HG03196 (cell line): ENCODE measurements at regions not wholly inside any gene's neighbourhood (a gene's known extent, or its start where the extent isn't known, plus 50 kb on each side); places are given as distances from the start of the nearest gene placed in this dataset.
"Not testable (repeated sequence)": the region's sequence is repeated elsewhere in the genome, so short reads cannot be mapped to it uniquely, and the experiment has no call there.

Experiments used
- ATAC-seq: cut with Tn5 transposase; IDR thresholded peaks from one replicate; pipeline ENCODE4 v1.9.1; 2021; ENCODE audit not compliant: unreplicated experiment

DNA sequence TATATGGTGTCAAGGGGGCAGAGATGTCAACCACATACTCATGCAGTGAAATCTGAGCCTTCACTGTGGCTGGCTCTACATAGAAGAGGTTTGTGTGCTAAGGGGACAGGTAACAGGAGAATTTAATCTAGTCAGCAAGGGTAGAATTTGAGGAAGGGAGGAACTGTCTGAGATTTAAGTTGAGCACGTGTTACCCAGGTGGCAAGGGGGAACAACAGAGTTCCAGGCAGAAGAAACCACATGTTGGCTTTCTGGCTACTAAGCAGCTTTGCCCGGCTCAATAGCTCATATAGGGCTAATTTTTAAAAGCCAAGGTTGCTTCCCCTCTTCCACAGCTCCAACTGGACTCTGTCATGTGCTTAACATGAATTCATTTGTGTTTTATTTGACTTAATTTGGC lies 397.6 kb downstream of the EDEM1 start:
- no peak for ATAC-seq

DNA sequence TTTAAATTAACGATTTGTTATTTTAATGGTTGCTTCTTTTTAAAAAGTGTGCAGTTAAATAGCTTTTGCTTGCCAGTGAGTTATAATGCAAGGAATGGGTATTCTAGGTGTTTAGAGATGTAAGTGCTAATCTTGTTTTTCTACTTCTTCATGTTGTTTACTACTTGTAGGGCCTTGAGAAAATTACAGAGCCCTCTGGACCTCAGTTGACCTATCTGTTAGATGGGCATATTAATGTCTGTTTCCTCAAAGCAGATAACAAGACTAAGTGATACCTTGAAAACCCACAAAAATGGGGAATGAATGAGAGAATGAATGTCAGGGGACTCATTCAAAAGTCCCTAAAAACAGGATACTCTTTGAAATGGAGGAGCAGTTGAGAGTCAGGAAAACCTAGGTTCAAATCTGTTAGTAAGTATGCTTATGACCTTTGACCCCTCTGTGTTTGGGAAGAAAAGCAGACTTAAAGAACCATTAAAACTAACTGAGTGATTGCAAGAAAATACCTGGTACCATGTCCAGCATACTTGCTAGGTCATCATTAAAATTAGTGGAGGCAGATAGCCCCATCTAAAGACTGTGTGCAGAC lies 419.5 kb downstream of the EDEM1 start:
- ATAC-seq: no peak

DNA sequence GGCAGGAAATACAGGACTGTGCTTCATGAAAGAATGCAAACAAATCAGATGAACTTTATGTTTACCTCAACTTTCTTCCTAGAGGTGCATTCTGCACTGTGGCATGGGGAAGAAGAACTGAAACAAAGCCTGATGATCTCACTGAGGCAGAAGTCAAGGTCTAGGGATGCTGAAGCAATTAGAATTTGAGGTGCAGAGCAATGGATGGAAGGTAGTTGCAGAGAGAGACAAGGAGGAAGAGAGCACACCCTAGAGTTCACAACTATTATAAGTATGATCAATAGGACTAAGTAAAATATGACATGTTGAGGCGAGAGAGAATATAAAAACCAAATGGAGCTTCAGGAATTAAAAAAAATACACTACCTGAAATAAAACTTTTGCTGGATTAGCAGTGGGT lies 420.1 kb downstream of the EDEM1 start:
- ATAC-seq: no peak

DNA sequence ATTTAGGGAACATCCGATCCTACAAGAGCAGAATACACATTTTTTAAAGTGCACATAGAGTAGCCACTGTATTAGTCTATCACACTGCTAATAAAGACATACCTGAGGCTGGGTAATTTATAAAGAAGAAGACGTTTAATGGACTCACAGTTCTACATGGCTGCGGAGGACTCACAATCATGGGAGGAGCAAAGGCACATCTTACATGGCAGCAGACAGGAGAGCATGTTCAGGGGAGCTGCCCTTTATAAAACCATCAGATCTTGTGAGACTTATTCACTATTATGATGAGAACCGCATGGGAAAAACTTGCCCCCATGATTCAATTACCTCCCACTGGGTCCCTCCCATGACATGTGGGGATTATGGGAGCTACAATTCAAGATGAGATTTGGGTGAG lies 421.5 kb downstream of the EDEM1 start:
- ATAC-seq: not testable (repeated sequence)

DNA sequence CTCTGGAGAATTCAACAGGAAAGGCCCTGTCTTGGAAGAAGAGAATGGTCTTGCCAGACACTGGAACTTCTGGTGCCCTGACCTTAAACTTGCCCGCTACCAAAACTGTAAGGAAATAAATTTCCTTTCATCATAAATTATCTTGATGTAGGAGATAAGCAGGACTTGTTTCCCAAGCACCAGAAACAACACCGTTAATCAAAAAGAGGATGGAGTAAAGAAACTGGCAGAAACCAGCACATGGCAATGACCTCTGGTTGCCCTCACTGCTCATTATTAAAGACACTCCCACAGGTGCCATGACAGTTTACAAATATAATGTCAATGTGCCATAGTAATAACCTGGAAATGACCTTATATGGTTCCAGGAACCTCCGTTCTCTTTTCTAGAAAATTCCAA lies 426.1 kb downstream of the EDEM1 start:
- ATAC-seq: no peak

DNA sequence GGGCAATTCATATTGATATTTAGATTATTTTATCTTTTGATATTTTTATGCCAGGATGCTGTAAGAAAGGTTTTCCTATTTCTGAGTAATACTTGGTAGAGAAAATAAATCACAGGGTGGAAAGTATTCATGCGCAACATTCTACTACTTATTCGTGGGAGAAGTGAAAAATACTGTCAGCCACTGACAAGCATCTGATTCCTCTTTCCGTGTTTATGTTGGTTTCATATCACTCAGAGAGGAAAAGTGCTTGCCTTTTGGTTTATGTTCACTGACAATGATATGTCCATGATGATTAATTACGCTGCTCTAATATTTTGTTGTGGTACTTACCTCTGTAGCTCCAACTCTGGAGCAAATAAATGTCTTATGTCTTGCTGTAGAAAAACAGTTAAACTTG lies 429.4 kb downstream of the EDEM1 start:
- no peak for ATAC-seq

DNA sequence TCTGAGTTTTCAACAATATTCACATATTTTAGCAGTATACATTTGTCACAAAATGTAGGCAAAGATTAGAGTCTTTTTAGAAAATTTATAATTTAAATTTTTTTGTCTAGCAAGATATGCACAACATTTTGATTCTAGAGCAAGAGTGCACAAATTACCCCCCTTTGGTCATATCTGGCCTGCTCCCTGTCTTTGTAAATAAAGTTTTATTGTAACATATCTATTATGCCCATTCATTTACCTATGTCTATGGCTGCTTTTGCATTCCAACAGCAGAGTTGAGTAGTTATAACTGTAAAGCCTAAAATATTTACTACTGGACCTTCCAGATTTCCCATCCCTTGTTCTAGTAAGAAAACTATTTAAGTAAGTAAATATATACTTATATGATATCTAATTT lies 430.7 kb downstream of the EDEM1 start:
- no peak for ATAC-seq

DNA sequence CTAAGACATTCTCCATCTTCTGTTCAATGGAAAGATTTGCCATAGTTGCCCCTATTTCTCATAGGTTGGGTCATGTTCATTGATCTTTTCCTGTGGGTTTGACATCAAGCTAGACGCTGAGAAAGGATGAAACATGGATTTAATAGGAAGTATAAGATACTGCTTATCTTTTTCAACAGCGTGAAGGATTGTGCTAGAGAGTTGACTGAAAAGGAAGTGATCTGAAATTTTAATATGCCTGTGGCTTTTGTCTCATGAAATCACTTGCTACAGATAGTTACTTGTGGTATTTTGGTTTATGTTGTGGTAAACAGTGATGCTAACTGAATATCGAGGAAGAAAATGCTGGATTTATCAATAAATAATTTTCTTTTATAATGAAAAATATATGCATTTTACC lies 442.9 kb downstream of the EDEM1 start:
- no peak for ATAC-seq

DNA sequence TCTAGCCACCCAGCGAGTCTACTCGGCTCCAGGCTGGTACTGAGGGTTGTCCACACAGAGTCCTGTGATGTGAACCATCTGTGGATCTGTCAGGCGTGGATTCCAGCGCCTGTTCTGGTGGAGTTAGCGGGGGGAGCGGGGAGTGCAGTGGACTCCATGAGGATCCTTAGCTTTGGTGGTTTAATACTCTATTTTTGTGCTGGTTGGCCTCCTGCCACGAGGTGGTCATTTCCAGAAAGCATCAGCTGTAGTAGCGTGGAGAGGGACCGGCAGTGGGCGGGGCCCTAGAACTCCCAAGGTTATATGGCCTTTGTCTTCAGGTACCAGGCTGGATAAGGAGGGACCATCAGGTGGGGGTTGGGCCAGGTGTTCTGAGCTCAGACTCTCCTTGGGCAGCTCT lies 446.5 kb downstream of the EDEM1 start:
- ATAC-seq: no peak

DNA sequence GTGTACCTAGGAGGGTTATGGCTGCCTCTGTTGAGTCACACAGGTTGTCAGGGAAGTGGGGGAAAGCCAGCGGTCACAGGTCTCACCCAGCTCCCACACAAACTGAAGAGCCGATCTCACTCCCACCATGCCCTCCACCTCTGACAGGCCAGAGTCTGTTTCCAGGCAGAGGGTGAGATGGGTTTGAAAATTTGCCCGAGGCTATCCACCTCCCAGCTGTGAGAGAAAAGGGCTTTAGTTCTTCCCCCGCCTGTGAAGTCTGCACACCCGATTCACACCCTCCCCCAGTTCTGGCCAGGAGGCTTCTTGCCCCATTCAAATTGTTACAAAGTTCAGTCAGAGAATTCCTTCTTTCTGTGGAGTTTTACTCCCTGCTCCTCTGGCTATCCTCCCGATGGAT lies 446.9 kb downstream of the EDEM1 start:
- no peak for ATAC-seq

DNA sequence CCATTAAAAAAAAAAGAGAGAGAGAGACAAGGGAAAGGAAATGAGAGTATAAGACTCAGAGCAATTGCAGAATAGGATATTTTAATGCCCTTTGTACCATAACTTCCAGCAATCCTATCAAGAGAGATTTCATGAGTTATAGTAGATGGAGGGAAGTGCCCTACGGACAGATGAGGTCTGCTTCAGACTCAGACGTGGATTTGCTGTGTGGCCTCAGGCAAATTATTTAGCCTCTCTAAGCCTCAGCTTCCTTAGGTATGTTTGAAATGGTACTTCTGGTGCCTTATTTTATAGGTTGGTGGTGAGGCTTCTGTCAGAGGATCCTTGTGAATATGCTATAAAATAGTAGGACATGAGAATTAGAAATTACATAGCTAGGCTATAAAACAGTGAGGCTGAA lies 448.2 kb downstream of the EDEM1 start:
- ATAC-seq: no peak

DNA sequence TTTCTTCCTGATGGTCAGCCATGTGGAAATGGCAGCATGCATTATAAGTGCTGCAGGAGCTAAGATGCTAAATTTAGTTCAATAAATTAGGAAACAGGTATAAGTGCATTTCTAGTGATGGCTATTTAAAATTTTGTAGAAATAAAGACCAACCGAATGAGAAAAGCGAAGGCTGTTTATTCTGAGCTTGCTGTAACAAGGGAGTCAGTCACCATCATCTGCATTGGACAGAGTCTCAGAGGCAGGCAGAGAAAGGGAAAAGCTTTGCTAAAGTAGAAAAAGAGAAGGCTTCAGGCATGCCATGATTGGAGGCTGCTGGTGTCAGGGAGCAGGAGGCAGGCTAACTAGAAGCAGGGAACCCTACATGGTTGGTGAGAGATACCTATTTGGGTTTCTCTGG lies 451.0 kb downstream of the EDEM1 start:
- no peak for ATAC-seq

DNA sequence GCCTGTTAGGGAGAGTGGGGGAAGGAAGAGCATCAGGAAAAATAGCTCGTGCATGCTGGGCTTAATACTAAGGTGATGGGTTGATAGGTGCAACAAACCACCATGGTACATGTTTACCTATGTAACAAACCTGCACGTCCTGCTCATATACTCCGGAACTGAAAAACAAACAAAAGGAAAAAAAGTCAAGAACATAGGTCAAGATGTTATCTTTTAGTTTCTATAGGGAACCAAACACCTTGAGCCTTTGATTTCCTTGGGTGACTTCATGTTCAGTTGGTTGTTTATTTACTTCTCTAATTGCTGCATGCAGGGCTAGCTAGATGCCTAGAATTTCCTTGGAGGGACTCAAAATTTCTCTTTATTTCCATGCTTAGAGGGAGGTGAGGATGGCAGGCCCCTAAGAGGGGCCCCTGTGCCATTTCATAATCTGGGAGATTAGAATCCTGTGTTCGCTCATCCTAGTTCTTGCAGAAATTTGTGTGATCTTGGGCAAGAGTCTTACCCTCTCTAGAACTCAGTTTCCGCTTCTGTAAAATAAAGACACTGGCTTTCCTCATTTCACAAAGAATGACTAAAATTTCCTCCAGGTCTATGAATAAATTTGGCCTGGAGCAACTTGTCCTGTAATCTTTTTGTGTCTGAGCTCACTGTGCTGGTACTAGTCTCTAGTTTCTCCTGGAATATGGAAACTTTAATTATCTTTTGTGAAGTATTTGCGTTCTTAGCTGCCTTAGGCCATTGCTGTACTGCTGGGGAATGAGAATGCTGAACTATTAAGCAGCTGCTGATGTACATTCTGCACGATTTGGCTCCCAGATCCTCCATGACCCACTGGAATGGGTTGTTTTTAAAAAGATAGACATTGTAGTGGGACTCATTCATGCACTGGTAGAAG lies 457.5 kb downstream of the EDEM1 start:
- ATAC-seq: no peak

DNA sequence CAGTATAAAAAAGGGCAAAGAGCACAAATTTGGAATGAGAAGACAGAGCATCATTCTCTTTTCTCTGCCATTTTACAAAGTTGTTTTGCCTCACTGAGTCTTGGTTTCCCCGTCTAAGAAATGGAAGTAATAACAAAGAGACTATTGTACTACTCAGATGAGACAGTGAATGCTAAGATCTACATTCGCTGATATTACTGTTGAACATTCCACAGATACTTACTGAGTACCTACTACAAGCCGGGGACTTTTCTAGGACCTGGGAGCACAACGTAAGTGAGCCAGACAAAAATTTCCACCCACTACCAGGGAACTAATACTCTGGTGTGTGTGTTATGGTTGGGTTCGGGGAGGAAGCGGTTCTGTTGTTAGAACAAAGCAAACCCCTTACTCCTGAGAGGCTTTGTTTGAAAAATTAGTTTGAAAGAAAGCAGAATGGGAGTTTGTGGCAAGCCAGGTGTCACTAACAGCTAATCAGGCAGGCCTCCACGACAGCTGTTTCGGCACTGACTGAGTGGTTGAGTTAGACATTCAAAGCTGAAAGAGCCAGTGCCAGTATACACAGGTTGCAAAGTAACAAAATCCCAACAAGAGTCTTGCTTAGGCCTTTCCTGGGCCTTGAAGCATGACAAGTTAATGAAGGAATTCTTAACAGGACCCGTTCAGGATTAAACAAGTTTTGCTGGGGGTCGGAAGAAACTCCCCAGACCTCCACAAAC lies 458.3 kb downstream of the EDEM1 start:
- no peak for ATAC-seq

DNA sequence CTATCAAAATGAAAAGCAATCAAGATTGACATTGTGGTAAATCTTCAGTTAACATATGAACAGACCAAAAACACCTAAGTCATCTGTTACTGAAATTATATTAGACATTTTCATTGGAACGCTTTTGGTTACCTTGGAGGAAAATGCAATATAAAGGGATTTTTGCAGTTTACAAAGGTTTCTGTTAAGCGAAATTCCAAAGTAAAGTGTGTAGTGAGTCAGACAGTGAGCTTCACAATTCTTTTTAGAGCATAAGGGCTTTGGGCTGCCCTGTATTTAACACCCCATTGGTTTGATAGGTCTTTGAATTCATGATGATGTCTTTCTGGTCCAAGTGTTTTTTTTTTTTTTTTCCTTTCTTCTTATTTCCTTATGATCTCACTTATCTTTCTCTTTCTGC lies 462.8 kb downstream of the EDEM1 start:
- no peak for ATAC-seq

DNA sequence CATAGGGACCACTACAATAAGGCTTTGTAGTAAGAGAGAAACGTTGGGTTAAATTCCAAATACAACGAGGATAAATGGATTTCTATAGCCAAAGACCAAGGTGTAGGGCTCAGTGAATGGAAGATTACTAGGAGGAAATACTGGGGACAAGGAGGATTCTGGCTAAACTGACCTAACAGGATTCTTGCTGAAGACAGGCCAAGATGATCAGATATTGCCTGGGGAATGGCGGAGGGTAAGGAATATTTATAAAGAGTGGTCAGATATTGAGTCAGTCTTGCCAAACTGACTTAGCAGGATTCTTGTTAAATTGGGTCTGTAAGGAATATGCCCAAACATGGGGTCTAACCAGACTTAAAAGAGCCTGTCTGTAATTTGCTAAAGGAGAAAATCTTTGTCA lies 463.8 kb downstream of the EDEM1 start:
- ATAC-seq: no peak

DNA sequence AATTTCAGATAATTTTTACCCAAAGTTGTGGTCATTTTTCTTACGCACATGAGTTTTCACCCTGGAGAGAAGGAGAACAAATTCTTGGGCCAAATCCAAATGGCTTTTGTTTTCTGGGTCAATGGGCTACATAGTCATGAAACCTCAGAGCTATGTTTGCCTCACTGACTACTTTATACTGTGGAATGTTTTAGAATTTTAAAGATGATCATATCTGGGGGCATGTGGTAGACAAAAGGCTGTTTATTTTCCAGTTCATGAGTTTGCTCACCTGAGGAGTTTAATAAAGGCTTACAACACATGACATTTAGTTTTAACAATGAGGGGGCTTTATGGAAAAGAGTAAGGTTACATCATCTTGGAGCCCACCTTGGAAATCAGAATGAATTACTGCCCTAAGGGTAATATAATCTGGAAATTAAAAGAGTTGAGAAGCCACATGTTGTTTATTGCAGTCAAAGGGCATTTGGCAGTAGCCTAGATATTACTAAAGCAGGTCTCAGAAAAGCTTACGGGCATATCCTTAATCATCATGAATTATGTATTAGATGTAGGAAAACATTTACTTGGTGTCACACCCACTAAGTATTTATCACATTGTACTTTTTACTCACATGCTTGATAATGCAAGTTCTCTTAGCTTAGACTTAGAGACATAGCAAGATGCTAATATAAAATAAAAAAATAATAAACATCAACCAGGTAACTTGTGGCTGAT lies 466.1 kb downstream of the EDEM1 start:
- ATAC-seq: no peak

DNA sequence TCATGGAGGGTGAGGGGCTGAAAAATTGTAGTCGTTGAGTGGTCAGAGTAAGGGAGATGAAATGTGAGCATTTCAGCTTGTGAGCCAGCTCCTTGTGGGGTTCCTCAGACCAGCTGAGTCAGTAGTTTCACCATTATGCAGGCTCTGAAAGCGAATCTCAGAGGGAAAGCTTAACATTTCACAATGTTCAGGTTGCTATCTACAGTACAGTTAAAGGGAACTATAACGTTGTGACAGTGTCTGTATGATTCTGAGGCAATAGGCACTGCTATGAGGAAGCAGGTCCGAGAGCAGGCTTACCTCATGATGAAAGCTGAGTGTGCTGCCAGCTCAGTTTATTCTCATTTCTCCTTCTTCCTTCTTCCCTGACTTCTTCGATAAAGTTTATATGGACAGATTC lies 469.6 kb downstream of the EDEM1 start:
- no peak for ATAC-seq

DNA sequence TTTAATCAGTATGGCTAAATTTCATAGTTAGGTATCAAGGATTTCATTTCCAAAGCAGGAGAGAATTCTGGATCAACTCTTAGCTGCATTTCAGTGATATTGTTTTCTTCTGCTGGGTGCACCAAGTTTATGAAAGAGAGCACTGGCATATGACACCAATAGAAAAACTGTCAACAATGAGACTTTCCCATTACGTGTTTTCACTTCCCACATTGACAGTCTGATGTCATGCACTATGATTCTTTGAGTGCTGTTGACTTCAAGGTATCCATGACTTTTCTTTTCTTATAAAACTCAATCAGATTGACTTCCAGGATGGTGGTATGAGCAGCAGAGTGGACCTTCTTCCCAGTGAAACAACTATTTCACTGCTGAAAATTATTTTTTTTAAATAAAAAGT lies 476.1 kb downstream of the EDEM1 start:
- no peak for ATAC-seq

DNA sequence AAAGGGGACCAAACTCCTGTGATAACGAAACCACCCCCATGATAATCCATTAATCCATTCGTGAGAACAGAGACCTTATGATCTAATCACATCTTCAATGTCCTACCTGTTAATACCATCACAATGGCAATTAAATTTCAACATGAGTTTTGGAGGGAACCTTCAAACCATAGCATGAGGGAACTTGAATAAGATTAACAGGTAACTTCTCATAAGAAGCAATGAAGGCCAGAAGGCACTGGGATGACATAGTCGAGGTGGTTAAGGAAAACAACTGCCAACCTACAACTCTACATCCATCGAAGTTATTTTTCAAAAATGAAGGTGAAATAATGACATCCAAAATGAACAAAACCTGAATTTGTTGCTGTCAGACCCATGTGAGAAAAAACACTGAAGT lies 478.9 kb downstream of the EDEM1 start:
- no peak for ATAC-seq

DNA sequence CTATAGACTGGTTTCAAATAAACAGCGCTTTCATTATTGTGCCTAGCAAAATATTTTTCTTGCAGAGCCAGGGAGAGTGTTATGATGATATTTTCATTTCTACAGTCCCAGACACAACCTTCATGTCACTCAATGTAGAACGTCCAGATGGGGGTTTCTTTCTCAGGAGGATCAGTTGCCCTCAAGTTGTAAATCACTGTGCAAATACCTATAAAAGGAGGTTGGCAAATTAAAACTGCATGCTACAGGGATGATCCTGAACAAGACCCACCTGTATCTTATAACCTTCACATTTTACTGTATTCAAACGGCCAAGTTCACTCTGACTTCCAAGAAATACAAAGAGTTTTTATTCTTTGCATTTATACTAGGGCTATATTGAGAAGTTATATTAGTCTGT lies 486.0 kb downstream of the EDEM1 start:
- ATAC-seq: no peak

DNA sequence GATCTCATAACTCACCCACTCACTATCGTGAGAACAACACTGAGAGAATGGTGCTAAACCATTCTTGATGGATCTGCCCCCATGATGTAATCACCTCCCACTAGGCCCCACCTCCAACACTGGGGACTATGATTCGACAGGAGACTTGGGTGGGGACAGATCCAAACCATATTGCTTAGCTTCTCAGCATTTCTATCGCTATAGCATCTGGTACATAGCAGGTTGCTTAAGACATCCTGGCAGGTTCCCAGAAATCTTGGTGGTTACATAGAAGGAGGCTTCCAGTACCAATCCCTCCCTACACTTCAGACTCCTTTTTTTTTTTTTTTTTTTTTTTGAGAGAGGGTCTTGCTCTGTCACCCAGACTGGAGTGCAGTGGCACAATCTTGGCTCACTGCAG lies 487.8 kb downstream of the EDEM1 start:
- ATAC-seq: no peak
